Effector memory CD8-positive, alpha-beta T cell (primary cell): ENCODE measurements at regions not wholly inside any gene's neighbourhood (a gene's known extent, or its start where the extent isn't known, plus 50 kb on each side); places are given as distances from the start of the nearest gene placed in this dataset.

ENCODE experiments used
- ATAC-seq: fragments of 150-1000 bp; cut with Tn5 transposase; replicated peaks from 2 replicates; pipeline ENCODE4 v1.10.0; 2021; ENCODE audit warnings: mild to moderate bottlenecking, moderate library complexity
- DNase-seq, 3 experiments: peaks; one replicate each; pipeline ENCODE4 v3.0.0; 2021
- H3K27ac Mint-ChIP-seq, 2 donors: one replicate each; pipeline ENCODE4 v1.8.0; 2022; ENCODE audit warnings: mild to moderate bottlenecking in 2 of 2, mixed read lengths in 2 of 2, moderate library complexity in 2 of 2
- H3K27me3 Mint-ChIP-seq, 2 donors: one replicate each; pipeline ENCODE4 v1.8.0; 2022; ENCODE audit warnings: mixed read lengths in 2 of 2
- H3K36me3 Mint-ChIP-seq: one replicate; pipeline ENCODE4 v1.8.0; 2022; ENCODE audit warnings: mild to moderate bottlenecking, moderate library complexity, mixed read lengths; ENCODE audit not compliant: insufficient read depth
- H3K4me1 Mint-ChIP-seq, 2 donors: one replicate each; pipeline ENCODE4 v1.8.0; 2022; ENCODE audit warnings: low read depth in 2 of 2, mixed read lengths in 2 of 2
- H3K4me3 Mint-ChIP-seq, 2 donors: one replicate each; pipeline ENCODE4 v1.8.0; 2022; ENCODE audit warnings: mild to moderate bottlenecking in 2 of 2, mixed read lengths in 2 of 2, moderate library complexity in 2 of 2
- H3K9me3 Mint-ChIP-seq, 2 donors: one replicate each; pipeline ENCODE4 v1.8.0; 2022; ENCODE audit warnings: mixed read lengths in 2 of 2

- H3K36me3 Mint-ChIP-seq, result no peaks in the 10 kb centered on the region
- H3K27me3 Mint-ChIP-seq, result peaks cover 0 to 16% of the 10 kb centered on the region in 2 donors
- H3K4me1 Mint-ChIP-seq, result no peaks in the 10 kb centered on the region
- H3K4me3 Mint-ChIP-seq, result no peak overlapping the region
- H3K27ac Mint-ChIP-seq, result no peak overlapping the region
- peaks cover 0 to 3% of the 10 kb centered on the region in 2 donors for H3K9me3 Mint-ChIP-seq
- ATAC-seq (no peak), DNase-seq (no peak)
These were observed 167.8 kb upstream of the FAM241A start for GRCh38 chr4:111977419-111977965.

GRCh38 chr4:111979921-111980320, 165.3 kb upstream of the FAM241A start:
- H3K4me3 Mint-ChIP-seq, result no peak overlapping the region
- H3K36me3 Mint-ChIP-seq, result no peaks in the 10 kb centered on the region
- DNase-seq (no peak), ATAC-seq (no peak)
- H3K27me3 Mint-ChIP-seq, result peaks cover 0 to 25% of the 10 kb centered on the region in 2 donors
- H3K27ac Mint-ChIP-seq, result no peak overlapping the region
- peaks cover 0 to 2% of the 10 kb centered on the region in 2 donors for H3K9me3 Mint-ChIP-seq
- H3K4me1 Mint-ChIP-seq, result no peaks in the 10 kb centered on the region

GRCh38 chr4:111982089-111982488, 163.2 kb upstream of the FAM241A start:
- Mint-ChIP-seq H3K9me3 (no peaks in the 10 kb centered on the region), H3K27ac (no peak overlapping the region), H3K36me3 (no peaks in the 10 kb centered on the region), H3K4me1 (no peaks in the 10 kb centered on the region), H3K27me3 (peaks cover 0 to 25% of the 10 kb centered on the region in 2 donors), H3K4me3 (no peak overlapping the region)
- DNase-seq, result no peak
- no peak for ATAC-seq

- DNase-seq, result no peak
- Mint-ChIP-seq H3K9me3 (no peaks in the 10 kb centered on the region), H3K27ac (no peak overlapping the region), H3K27me3 (peaks cover 0 to 9% of the 10 kb centered on the region in 2 donors), H3K4me3 (no peak overlapping the region), H3K36me3 (no peaks in the 10 kb centered on the region), H3K4me1 (no peaks in the 10 kb centered on the region)
- ATAC-seq, result no peak
These were observed 161.0 kb upstream of the FAM241A start for GRCh38 chr4:111984169-111984819.

- no peaks in the 10 kb centered on the region for H3K4me1 Mint-ChIP-seq
These were observed 159.8 kb upstream of the FAM241A start for GRCh38 chr4:111985426-111985825.

GRCh38 chr4:111986095-111986494, 159.2 kb upstream of the FAM241A start:
- DNase-seq (no peak), ATAC-seq (no peak)
- no peaks in the 10 kb centered on the region for H3K9me3 Mint-ChIP-seq
- no peaks in the 10 kb centered on the region for H3K4me1 Mint-ChIP-seq
- peaks cover 0 to 9% of the 10 kb centered on the region in 2 donors for H3K27me3 Mint-ChIP-seq
- H3K4me3 Mint-ChIP-seq, result no peak overlapping the region
- no peaks in the 10 kb centered on the region for H3K36me3 Mint-ChIP-seq
- no peak overlapping the region for H3K27ac Mint-ChIP-seq

More at GRCh38 chr4:111985426-111985825, 159.8 kb upstream of the FAM241A start:
- Mint-ChIP-seq H3K36me3 (no peaks in the 10 kb centered on the region), H3K27ac (no peak overlapping the region), H3K27me3 (peaks cover 0 to 9% of the 10 kb centered on the region in 2 donors), H3K9me3 (no peaks in the 10 kb centered on the region), H3K4me3 (no peak overlapping the region)
- DNase-seq (no peak), ATAC-seq (no peak)

- Mint-ChIP-seq H3K4me1 (no peaks in the 10 kb centered on the region), H3K9me3 (no peaks in the 10 kb centered on the region), H3K27ac (no peak overlapping the region), H3K27me3 (peaks cover 0 to 9% of the 10 kb centered on the region in 2 donors), H3K36me3 (no peaks in the 10 kb centered on the region), H3K4me3 (no peak overlapping the region)
- DNase-seq (no peak), ATAC-seq (no peak)
These were observed 156.7 kb upstream of the FAM241A start for GRCh38 chr4:111988514-111988913.

GRCh38 chr4:111989817-111990216, 155.4 kb upstream of the FAM241A start:
- H3K27ac Mint-ChIP-seq, result no peak overlapping the region
- DNase-seq (no peak), ATAC-seq (no peak)
- H3K27me3 Mint-ChIP-seq, result no peaks in the 10 kb centered on the region
- H3K4me1 Mint-ChIP-seq, result no peaks in the 10 kb centered on the region
- H3K9me3 Mint-ChIP-seq, result no peaks in the 10 kb centered on the region
- no peaks in the 10 kb centered on the region for H3K36me3 Mint-ChIP-seq
- H3K4me3 Mint-ChIP-seq, result no peak overlapping the region

GRCh38 chr4:111991163-111991562, 154.1 kb upstream of the FAM241A start:
- no peaks in the 10 kb centered on the region for H3K9me3 Mint-ChIP-seq
- no peaks in the 10 kb centered on the region for H3K36me3 Mint-ChIP-seq
- ATAC-seq (no peak), DNase-seq (no peak)
- H3K27ac Mint-ChIP-seq, result no peak overlapping the region
- no peaks in the 10 kb centered on the region for H3K27me3 Mint-ChIP-seq
- H3K4me3 Mint-ChIP-seq, result no peak overlapping the region
- H3K4me1 Mint-ChIP-seq, result no peaks in the 10 kb centered on the region

- Mint-ChIP-seq H3K27me3 (no peaks in the 10 kb centered on the region), H3K36me3 (no peaks in the 10 kb centered on the region), H3K27ac (no peak overlapping the region), H3K9me3 (no peaks in the 10 kb centered on the region), H3K4me3 (no peak overlapping the region), H3K4me1 (no peaks in the 10 kb centered on the region)
- ATAC-seq, result no peak
- no peak for DNase-seq
These were observed 153.5 kb upstream of the FAM241A start for GRCh38 chr4:111991797-111992196.

- Mint-ChIP-seq H3K9me3 (no peaks in the 10 kb centered on the region), H3K4me3 (no peak overlapping the region), H3K4me1 (no peaks in the 10 kb centered on the region), H3K27ac (no peak overlapping the region), H3K27me3 (no peaks in the 10 kb centered on the region), H3K36me3 (no peaks in the 10 kb centered on the region)
- DNase-seq, result no peak
- ATAC-seq, result no peak
These were observed 152.7 kb upstream of the FAM241A start for GRCh38 chr4:111992351-111993168.

- H3K4me1 Mint-ChIP-seq, result no peaks in the 10 kb centered on the region
- no peak for DNase-seq
- no peak for ATAC-seq
These were observed 150.9 kb upstream of the FAM241A start for GRCh38 chr4:111994392-111994791.

GRCh38 chr4:111997785-111998184, 147.5 kb upstream of the FAM241A start:
- Mint-ChIP-seq H3K9me3 (peaks cover 4 to 7% of the 10 kb centered on the region in 2 donors), H3K27ac (no peak overlapping the region), H3K27me3 (peaks cover 5 to 6% of the 10 kb centered on the region in 2 donors), H3K4me3 (no peak overlapping the region), H3K4me1 (no peaks in the 10 kb centered on the region), H3K36me3 (no peaks in the 10 kb centered on the region)
- DNase-seq, result no peak
- ATAC-seq, result no peak

More at GRCh38 chr4:111994392-111994791, 150.9 kb upstream of the FAM241A start:
- H3K36me3 Mint-ChIP-seq, result no peaks in the 10 kb centered on the region
- no peak overlapping the region for H3K27ac Mint-ChIP-seq
- peaks cover 0 to 6% of the 10 kb centered on the region in 2 donors for H3K27me3 Mint-ChIP-seq
- H3K9me3 Mint-ChIP-seq, result peaks cover 4 to 7% of the 10 kb centered on the region in 2 donors
- H3K4me3 Mint-ChIP-seq, result no peak overlapping the region

GRCh38 chr4:111999801-112000200, 145.5 kb upstream of the FAM241A start:
- Mint-ChIP-seq H3K4me1 (no peaks in the 10 kb centered on the region), H3K36me3 (no peaks in the 10 kb centered on the region), H3K9me3 (peaks cover 4 to 7% of the 10 kb centered on the region in 2 donors), H3K27ac (no peak overlapping the region), H3K4me3 (no peak overlapping the region), H3K27me3 (peaks cover 6 to 12% of the 10 kb centered on the region in 2 donors)
- DNase-seq (no peak), ATAC-seq (no peak)
